ENCODE measurements at regions not wholly inside any gene's neighbourhood (a gene's known extent, or its start where the extent isn't known, plus 50 kb on each side); places are given as distances from the start of the nearest gene placed in this dataset.
A peak's percentile ranks its signal among the peaks of the same experiment; 100 is the strongest.
"Not testable (repeated sequence)": the region's sequence is repeated elsewhere in the genome, so short reads cannot be mapped to it uniquely, and the experiment has no call there.

DNA sequence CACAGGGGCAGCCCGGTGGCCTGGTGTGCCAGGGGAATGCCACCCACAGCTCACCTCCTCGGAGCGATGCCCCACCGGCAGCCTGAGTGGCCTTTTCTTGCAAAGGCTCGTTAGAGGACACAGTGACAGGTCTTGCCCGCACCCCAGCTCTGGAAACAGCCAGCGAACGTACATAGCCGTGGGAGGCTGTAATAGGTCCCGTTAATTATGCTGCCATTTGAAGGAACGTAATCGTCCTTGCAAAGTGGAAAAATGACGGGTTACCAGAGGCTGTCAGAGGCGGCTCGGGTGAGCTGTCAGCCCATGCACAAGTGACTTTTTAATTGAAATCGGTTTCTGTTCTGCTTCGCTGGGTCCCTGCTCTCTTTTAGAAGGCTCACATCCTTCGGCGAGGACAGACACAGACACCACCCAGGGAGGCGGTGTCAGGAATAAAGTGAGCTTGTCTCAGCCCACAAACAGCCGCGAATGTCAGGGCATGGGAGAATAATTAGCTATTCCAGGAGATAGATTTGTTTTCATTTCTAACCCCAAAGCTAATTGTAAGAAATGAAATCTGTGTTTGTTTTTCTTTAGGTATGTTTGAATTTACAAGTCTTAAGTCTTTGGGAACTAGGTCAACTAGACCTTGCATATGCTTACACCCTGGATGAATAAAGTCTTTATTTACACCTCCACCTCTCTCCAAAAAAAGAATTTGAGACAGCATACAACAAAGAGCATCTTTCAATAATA lies 77.2 kb upstream of the RFLNA start:
- no peak for DNase-seq
- Histone ChIP-seq H3K36me3 (replicated peaks; ENCODE audit: control insufficient read depth, insufficient read depth, low read length) (no peaks in the 10 kb centered on the region), H3K27me3 (ENCODE audit: control insufficient read depth, insufficient read depth, low read length) (no peaks in the 10 kb centered on the region), H3K4me3 (ENCODE audit: insufficient read depth, low read depth, low read length) (no peak overlapping the region)

DNA sequence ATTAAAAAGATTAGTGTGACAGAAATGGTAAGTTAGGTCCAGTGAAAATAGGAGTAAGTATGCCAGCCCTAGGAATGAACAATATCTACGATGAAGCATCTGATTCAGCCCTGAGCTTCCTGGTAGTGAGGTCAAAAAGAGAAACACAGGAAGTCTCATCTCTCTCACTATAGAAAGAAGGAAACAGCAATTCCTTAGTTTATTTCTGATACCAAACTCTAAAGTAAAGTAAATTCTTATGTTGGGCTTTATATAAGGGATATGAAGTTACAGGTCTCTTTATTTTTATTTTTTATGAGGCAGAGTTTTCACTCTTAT lies 76.7 kb upstream of the RFLNA start:
- no peaks in the 10 kb centered on the region for H3K36me3 ChIP-seq (replicated peaks; ENCODE audit: control insufficient read depth, insufficient read depth, low read length)
- H3K27me3 ChIP-seq (ENCODE audit: control insufficient read depth, insufficient read depth, low read length), result no peaks in the 10 kb centered on the region
- H3K4me3 ChIP-seq (ENCODE audit: insufficient read depth, low read depth, low read length), result no peak overlapping the region
- no peak for DNase-seq

DNA sequence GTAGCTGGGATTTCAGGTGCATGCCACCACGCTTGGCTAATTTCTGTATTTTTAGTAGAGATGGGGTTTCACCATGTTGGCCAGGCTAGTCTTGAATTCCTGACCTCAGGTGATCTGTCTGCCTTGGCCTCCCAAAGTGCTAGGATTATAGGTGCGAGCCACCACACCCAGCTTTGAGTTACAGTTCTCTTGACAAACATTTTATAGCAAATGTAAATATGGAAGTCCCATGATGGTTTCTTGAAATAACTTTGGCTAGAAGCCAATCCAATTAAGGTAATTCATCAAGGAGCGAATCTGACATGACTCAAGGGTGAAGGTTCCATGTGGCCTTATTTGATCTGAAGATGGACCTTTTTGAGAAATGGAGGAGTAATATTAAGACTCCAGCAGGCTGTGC lies 76.2 kb upstream of the RFLNA start:
- H3K27me3 ChIP-seq (ENCODE audit: control insufficient read depth, insufficient read depth, low read length); H3K36me3 ChIP-seq (replicated peaks; ENCODE audit: control insufficient read depth, insufficient read depth, low read length); H3K4me3 ChIP-seq (ENCODE audit: insufficient read depth, low read depth, low read length); DNase-seq: not testable (repeated sequence)

DNA sequence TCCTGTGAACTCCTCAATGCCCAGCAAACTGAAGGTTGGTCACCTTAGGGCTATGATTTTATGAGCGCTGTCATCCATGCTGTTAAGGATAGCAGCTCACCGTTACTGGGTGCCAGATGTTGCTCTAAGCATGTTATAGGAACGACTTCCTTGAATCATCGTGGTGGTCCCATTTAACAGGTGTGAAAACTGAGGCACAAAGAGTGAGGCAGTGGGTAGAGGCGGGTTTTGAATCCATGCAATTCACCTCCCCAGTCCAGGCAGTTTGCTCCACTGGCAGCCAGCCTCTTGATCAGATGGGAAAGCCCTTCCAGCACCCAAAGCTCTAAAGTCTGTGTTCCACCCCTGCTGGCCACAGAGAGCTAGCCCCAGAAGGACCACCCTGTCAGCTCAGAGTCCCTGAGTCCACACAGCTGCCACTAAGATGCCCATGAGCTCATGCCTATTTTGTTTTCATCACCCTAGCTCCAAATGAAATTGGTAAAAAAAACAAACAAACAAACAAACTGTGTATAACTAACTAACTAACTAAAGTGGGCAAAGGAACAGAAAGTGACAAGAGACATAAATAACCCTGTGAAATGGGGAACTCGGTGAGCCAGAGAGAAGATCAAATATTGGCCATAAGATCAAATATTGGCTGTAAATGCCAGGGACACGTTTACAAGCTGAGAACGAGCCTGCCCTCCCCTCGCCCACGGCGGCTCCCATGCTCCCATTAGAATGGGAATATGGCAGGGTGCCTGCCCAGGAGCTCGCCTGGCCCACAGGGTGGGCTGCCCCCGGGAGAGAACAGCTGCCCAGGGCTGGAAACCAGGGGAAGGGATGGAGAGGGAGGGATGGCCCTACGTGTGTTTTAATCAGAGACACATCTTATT lies 72.3 kb upstream of the RFLNA start:
- Histone ChIP-seq H3K36me3 (replicated peaks; ENCODE audit: control insufficient read depth, insufficient read depth, low read length) (no peaks in the 10 kb centered on the region), H3K27me3 (ENCODE audit: control insufficient read depth, insufficient read depth, low read length) (no peaks in the 10 kb centered on the region), H3K4me3 (ENCODE audit: insufficient read depth, low read depth, low read length) (no peak overlapping the region)
- no peak for DNase-seq

GRCh38 chr12:124223733-124224138 lies 71.2 kb upstream of the RFLNA start:
- not testable (repeated sequence) for DNase-seq; H3K36me3 ChIP-seq (replicated peaks; ENCODE audit: control insufficient read depth, insufficient read depth, low read length); H3K4me3 ChIP-seq (ENCODE audit: insufficient read depth, low read depth, low read length); H3K27me3 ChIP-seq (ENCODE audit: control insufficient read depth, insufficient read depth, low read length)

DNA sequence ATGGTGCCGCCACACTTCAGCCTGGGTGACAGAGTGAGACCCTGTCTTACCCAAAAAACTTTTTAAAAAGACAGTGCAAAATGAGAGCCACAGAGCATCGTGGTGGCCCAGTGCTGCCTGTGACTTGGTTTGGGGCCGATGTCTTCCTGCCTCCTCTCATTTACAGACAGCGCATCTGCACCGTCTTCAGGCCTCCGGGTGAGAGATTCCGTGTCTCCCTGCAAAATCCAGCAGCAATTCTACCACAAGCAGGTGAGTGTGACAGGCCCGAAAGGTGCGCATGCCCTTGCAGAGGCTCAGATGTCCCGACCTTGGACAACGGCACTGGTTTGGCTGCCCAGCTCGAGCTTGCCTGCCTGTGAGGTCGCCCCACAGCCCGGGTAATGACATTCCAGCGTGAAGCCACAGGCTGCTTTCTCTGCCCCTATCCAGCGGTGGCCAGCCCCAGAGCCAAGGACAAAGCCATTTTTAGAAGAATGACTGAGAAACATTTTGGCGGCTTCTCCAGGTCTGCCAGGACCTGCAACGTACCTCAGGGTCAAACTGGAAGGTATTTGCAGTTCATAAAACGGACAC lies 70.3 kb upstream of the RFLNA start:
- DNase-seq, result no peak
- H3K4me3 ChIP-seq (ENCODE audit: insufficient read depth, low read depth, low read length), result no peak overlapping the region
- H3K27me3 ChIP-seq (ENCODE audit: control insufficient read depth, insufficient read depth, low read length), result no peaks in the 10 kb centered on the region
- no peaks in the 10 kb centered on the region for H3K36me3 ChIP-seq (replicated peaks; ENCODE audit: control insufficient read depth, insufficient read depth, low read length)

DNA sequence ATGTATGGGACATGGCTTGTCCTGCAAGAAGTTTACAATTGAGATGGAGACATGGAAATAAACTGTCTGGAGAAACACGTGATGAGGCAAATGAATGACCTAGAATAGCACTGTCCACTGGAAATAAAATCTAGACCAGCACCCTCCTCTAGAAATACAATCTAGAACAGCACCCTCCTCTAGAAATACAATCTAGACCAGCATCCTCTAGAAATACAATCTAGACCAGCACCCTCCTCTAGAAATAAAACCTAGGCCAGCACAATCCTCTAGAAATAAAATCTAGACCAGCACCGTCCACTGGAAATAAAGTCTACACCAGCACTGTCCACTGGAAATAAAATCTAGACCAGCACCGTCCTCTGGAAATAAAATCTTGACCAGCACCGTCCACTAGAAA lies 69.2 kb upstream of the RFLNA start:
- H3K36me3 ChIP-seq (replicated peaks; ENCODE audit: control insufficient read depth, insufficient read depth, low read length), result no peaks in the 10 kb centered on the region
- DNase-seq, result no peak
- H3K27me3 ChIP-seq (ENCODE audit: control insufficient read depth, insufficient read depth, low read length), result no peaks in the 10 kb centered on the region
- no peak overlapping the region for H3K4me3 ChIP-seq (ENCODE audit: insufficient read depth, low read depth, low read length)

DNA sequence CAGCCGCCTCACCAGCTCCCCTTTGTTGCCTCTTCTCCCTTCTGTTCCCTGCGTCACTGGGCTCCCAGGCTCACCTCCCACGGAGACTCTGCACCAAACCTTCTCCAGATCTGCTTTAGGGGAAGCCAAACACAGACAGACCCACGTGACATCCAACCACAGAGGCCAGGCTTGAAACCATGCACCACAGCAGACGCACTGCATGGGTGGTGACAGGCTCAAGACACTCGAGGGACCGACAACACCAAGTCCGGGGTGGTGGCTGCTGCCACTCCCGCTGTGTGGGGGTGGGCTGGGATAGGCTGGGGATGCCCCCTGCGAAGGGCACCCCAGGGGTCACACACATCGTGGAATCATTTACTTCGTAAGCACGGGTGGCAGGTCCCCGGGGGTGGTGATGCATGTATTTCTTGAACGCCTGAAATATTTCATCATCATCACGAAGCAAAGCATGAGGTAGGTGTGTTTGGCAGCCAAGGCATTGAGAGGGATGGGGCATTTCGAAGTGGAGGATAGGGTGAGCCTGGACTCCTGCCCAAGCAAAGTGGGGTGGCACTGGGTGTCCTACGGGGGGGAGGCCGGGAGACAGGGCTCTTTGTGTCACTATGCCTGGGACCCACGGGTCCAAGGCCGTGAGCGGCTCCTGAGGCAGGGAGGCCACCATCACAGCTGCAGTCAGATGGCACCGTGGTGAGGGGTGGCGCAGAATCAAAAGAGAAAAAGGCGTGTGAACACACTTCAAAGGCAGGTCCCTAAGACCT lies 66.8 kb upstream of the RFLNA start:
- no peak overlapping the region for H3K4me3 ChIP-seq (ENCODE audit: insufficient read depth, low read depth, low read length)
- H3K27me3 ChIP-seq (ENCODE audit: control insufficient read depth, insufficient read depth, low read length), result no peaks in the 10 kb centered on the region
- no peak for DNase-seq
- H3K36me3 ChIP-seq (replicated peaks; ENCODE audit: control insufficient read depth, insufficient read depth, low read length), result no peaks in the 10 kb centered on the region

DNA sequence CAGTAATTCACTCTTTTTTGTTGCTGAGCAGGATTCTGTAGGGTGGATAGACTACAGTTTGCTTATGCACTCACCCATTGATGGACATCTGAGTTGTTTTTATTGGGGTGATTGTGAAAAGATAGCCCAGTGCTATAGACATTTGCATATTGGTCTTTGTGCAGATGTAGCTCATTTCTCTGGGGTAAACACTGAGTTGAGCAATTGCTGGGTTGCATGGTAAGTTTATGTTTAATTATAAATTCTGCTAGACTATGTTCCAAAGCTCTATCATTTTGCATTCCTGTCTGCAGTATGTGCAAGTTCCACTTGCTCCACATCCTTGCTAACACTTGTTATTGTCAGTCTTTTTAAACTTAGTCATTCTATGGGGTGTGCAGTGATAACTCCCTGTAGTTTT lies 65.4 kb upstream of the RFLNA start:
- H3K27me3 ChIP-seq (ENCODE audit: control insufficient read depth, insufficient read depth, low read length), result no peaks in the 10 kb centered on the region
- H3K4me3 ChIP-seq (ENCODE audit: insufficient read depth, low read depth, low read length), result no peak overlapping the region
- no peaks in the 10 kb centered on the region for H3K36me3 ChIP-seq (replicated peaks; ENCODE audit: control insufficient read depth, insufficient read depth, low read length)
- no peak for DNase-seq

- DNase-seq, result no peak
- no peak overlapping the region for H3K4me3 ChIP-seq (ENCODE audit: insufficient read depth, low read depth, low read length)
- no peaks in the 10 kb centered on the region for H3K36me3 ChIP-seq (replicated peaks; ENCODE audit: control insufficient read depth, insufficient read depth, low read length)
- no peaks in the 10 kb centered on the region for H3K27me3 ChIP-seq (ENCODE audit: control insufficient read depth, insufficient read depth, low read length)
Measured at GRCh38 chr12:124230117-124230757, 64.7 kb upstream of the RFLNA start.

- no peaks in the 10 kb centered on the region for H3K36me3 ChIP-seq (replicated peaks; ENCODE audit: control insufficient read depth, insufficient read depth, low read length)
- H3K4me3 ChIP-seq (ENCODE audit: insufficient read depth, low read depth, low read length), result no peak overlapping the region
- no peaks in the 10 kb centered on the region for H3K27me3 ChIP-seq (ENCODE audit: control insufficient read depth, insufficient read depth, low read length)
- no peak for DNase-seq
Measured at GRCh38 chr12:124230789-124231188, 64.1 kb upstream of the RFLNA start.

DNA sequence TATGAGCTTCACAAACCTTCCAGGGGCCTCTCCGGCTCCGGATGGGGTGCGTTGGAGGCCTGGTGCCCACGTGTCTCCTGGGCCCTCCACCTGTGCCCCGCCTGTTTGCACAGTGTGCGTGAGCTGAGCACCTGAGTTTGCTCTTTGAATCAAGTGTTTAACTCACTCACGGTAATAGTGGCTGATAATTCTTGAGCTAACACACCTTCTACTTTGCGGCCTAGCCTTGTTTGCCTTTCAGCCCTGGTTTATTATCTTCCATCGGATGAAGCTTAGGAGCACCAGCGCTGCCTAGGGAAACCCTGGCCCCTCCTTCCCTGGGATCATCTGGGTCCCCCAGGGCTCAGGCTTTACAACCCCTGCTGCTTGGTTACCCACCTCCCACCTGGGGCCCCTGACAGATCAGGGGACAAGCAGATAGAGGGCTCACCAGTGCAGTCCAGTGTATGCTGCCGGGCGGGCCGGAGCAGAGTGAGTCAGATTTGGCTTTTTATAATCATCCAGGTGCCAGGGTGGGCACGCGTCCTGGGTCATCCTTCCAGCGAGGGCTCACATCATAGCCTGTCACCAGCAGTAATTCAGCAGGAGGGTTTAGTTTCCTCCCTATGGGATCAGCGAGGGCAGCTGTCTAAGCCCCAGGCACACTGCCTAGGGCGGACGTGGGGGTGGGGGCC lies 62.8 kb upstream of the RFLNA start:
- DNase-seq, result peak; percentile 59
- H3K27me3 ChIP-seq (ENCODE audit: control insufficient read depth, insufficient read depth, low read length), result no peaks in the 10 kb centered on the region
- H3K36me3 ChIP-seq (replicated peaks; ENCODE audit: control insufficient read depth, insufficient read depth, low read length), result no peaks in the 10 kb centered on the region
- H3K4me3 ChIP-seq (ENCODE audit: insufficient read depth, low read depth, low read length), result no peak overlapping the region

DNA sequence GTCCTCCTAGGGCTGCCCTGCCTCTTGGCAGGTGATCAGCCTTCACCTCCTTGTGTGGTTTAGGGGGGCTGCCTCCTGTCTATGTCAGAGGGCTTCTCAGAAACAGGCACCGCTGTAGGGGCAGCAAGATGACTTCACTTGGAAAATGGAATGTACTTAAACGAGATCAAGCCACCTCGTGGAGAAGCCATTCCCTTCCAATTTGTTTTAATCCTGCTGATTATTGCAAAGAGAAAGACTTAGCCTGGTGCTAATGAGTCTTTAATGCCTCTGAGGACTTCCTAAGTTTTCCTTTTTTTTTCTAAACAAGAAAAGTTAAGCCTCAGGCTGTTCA lies 62.3 kb upstream of the RFLNA start:
- Histone ChIP-seq H3K27me3 (ENCODE audit: control insufficient read depth, insufficient read depth, low read length) (no peaks in the 10 kb centered on the region), H3K36me3 (replicated peaks; ENCODE audit: control insufficient read depth, insufficient read depth, low read length) (no peaks in the 10 kb centered on the region), H3K4me3 (ENCODE audit: insufficient read depth, low read depth, low read length) (no peak overlapping the region)
- no peak for DNase-seq

All from H7 (cell line).